AG04449 (cell line): ENCODE measurements at regions not wholly inside any gene's neighbourhood (a gene's known extent, or its start where the extent isn't known, plus 50 kb on each side); places are given as distances from the start of the nearest gene placed in this dataset.

Source experiments
- CTCF ChIA-PET: fragments of 350-600 bp; formaldehyde crosslinking; extraction: SDS; loops from one replicate; lab custom pipeline; 2021; ENCODE audit warnings: antibody characterized with exemption; lab: Yijun Ruan, JAX
- POLR2A ChIA-PET: fragments of 400-600, 350-600 bp; formaldehyde crosslinking; extraction: SDS; loops from one replicate; lab custom pipeline; 2020; ENCODE audit warnings: antibody characterized with exemption, inconsistent platforms; lab: Yijun Ruan, JAX
- DNase-seq: peaks from one replicate; pipeline ENCODE4 v3.0.0-alpha.2; 2010; ENCODE audit warnings: low read depth, low spot score
- H3K4me3 ChIP-seq: 2 replicates; pipeline ENCODE4 v1.5.1; 2011; ENCODE audit warnings: low read depth, mild to moderate bottlenecking, control low read depth, low read length
- CTCF ChIP-seq: IDR thresholded peaks from one replicate; pipeline ENCODE4 v1.5.1; 2011; ENCODE audit warnings: mild to moderate bottlenecking, moderate library complexity, low read length, control low read depth, inconsistent platforms; ENCODE audit not compliant: insufficient read depth; ENCODE audit errors: missing control alignments

- ChIA-PET POLR2A (no interaction called here), CTCF (no interaction called here)
- DNase-seq: no peak
These were observed 708.7 kb downstream of the VGLL3 start for GRCh38 chr3:86282106-86282787.

GRCh38 chr3:86269364-86270155 lies 721.4 kb downstream of the VGLL3 start:
- TF ChIP-seq CTCF: no peak
- POLR2A ChIA-PET: no interaction called here
- no peak for DNase-seq
- H3K4me3 ChIP-seq: no peak overlapping the region
- CTCF ChIA-PET: no interaction called here

More at GRCh38 chr3:86282106-86282787, 708.7 kb downstream of the VGLL3 start:
- no peak overlapping the region for H3K4me3 ChIP-seq
- TF ChIP-seq CTCF: no peak

- TF ChIP-seq CTCF: no peak
- POLR2A ChIA-PET: no interaction called here
- no peak for DNase-seq
- no peak overlapping the region for H3K4me3 ChIP-seq
- CTCF ChIA-PET: no interaction called here
These were observed 732.9 kb downstream of the VGLL3 start for GRCh38 chr3:86257955-86258641.

- POLR2A ChIA-PET: no interaction called here
- no peak for TF ChIP-seq CTCF
- DNase-seq: no peak
- no peak overlapping the region for H3K4me3 ChIP-seq
- CTCF ChIA-PET: no interaction called here
These were observed 736.5 kb downstream of the VGLL3 start for GRCh38 chr3:86254480-86254879.

- no peak for DNase-seq
These were observed 739.2 kb downstream of the VGLL3 start for GRCh38 chr3:86251781-86252180.

More at GRCh38 chr3:86251781-86252180, 739.2 kb downstream of the VGLL3 start:
- ChIA-PET CTCF (no interaction called here), POLR2A (no interaction called here)
- TF ChIP-seq CTCF: no peak
- H3K4me3 ChIP-seq: no peak overlapping the region
